ENCODE measurements at regions not wholly inside any gene's neighbourhood (a gene's known extent, or its start where the extent isn't known, plus 50 kb on each side); places are given as distances from the start of the nearest gene placed in this dataset.

DNA sequence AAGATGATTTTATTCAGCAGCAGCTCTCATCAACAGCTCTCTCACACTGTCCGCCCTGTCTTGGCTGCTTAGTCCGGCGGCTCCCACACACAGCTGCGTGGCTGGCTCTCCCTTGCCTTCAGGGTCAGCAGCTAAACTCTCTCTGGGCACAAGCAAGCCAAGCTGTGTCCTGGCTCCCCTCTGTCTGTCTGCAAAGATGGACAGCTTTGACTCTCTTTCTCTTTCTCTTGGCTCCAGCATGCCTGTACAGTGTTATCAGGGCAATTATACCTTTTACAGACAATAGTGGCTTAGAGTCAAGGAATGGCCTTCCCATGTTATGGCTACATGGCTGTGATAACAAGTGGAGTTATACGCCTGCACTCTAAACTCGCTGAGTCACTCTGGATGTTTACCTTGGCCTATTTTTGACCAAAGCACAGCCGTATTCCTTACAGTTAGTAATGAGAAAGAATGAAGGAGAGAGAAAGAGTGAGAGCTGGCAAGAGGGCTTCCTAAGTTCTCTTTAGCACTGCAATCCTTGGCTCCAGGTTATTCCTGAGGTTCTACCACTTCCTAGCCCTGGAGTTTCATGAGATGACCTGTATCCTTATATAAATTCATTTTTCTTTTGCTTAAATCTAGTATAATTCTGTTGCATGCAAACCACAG lies 59.9 kb upstream of the ZSWIM5 start (continued):
- TF ChIP-seq ZNF335 (CRISPR knock-in tag; IDR thresholded peaks at IDR 0.05), result 0 out of 2 replicates have a peak, but pooled peaks have one; percentile 33
- TF ChIP-seq ZBTB8A (CRISPR knock-in tag; IDR thresholded peaks at IDR 0.05; ENCODE audit: borderline replicate concordance, low read depth), result no peak
- TF ChIP-seq, protein P1, sequence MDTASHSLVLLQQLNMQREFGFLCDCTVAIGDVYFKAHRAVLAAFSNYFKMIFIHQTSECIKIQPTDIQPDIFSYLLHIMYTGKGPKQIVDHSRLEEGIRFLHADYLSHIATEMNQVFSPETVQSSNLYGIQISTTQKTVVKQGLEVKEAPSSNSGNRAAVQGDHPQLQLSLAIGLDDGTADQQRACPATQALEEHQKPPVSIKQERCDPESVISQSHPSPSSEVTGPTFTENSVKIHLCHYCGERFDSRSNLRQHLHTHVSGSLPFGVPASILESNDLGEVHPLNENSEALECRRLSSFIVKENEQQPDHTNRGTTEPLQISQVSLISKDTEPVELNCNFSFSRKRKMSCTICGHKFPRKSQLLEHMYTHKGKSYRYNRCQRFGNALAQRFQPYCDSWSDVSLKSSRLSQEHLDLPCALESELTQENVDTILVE (CRISPR knock-in tag; IDR thresholded peaks at IDR 0.05), result peak; percentile 49; the same call in 1 of the 2 replicates
- peak; percentile 69 for TF ChIP-seq POLR2G (IDR thresholded peaks at IDR 0.05; ENCODE audit: low read depth, low read length)
- TF ChIP-seq ATF7 (IDR thresholded peaks at IDR 0.05), result no peak
- TF ChIP-seq ATF7 (CRISPR knock-in tag; IDR thresholded peaks at IDR 0.05), result no peak
- peak; percentile 76 for TF ChIP-seq FOXK2 (IDR thresholded peaks at IDR 0.05)
- no peak for TF ChIP-seq REXO4 (CRISPR knock-in tag; IDR thresholded peaks at IDR 0.05; ENCODE audit: borderline replicate concordance)
- TF ChIP-seq ZNF687 (CRISPR knock-in tag; IDR thresholded peaks at IDR 0.05), result peak; percentile 72
- no peak for TF ChIP-seq DR1 (CRISPR knock-in tag; IDR thresholded peaks at IDR 0.05)
- peak; percentile 63; the same call in 1 of the 2 replicates for TF ChIP-seq JUNB (CRISPR knock-in tag; IDR thresholded peaks at IDR 0.05; ENCODE audit: borderline replicate concordance)
- TF ChIP-seq ZFP36L1 (CRISPR knock-in tag; IDR thresholded peaks at IDR 0.05), result no peak
- peak; percentile 26; the same call in 1 of the 2 replicates for TF ChIP-seq ETV5 (CRISPR knock-in tag; IDR thresholded peaks at IDR 0.05; ENCODE audit: borderline replicate concordance)
- TF ChIP-seq ZNF616 (CRISPR knock-in tag; IDR thresholded peaks at IDR 0.05; ENCODE audit: low read depth), result no peak
- no peak for TF ChIP-seq ZNF557 (CRISPR knock-in tag; IDR thresholded peaks at IDR 0.05)
- TF ChIP-seq MEF2D (CRISPR knock-in tag; IDR thresholded peaks at IDR 0.05), result peak; percentile 92
- 0 out of 2 replicates have a peak, but pooled peaks have one; percentile 63 for TF ChIP-seq ZNF24 (IDR thresholded peaks at IDR 0.05)
- TF ChIP-seq CBX5 (CRISPR knock-in tag; IDR thresholded peaks at IDR 0.05; ENCODE audit: borderline replicate concordance), result 0 out of 2 replicates have a peak, but pooled peaks have one; percentile 36
- peak; percentile 28; the same call in 1 of the 2 replicates for TF ChIP-seq CREM (IDR thresholded peaks at IDR 0.05)
- TF ChIP-seq CREM (CRISPR knock-in tag; IDR thresholded peaks at IDR 0.05), result no peak
- TF ChIP-seq HOXA3 (CRISPR knock-in tag; IDR thresholded peaks at IDR 0.05), result peak; percentile 45; the same call in 1 of the 2 replicates
- TF ChIP-seq KAT8 (CRISPR knock-in tag; IDR thresholded peaks at IDR 0.05), result peak; percentile 61; the same call in 1 of the 2 replicates
- TF ChIP-seq NR2F6 (IDR thresholded peaks at IDR 0.05), result no peak
- peak; percentile 43; the same call in 1 of the 2 replicates for TF ChIP-seq NR2F6 (CRISPR knock-in tag; IDR thresholded peaks at IDR 0.05)
- TF ChIP-seq BRD4 (CRISPR knock-in tag; IDR thresholded peaks at IDR 0.05), result peak; percentile 51; the same call in 1 of the 2 replicates
- no peak for TF ChIP-seq MTF2 (CRISPR knock-in tag; IDR thresholded peaks at IDR 0.05; ENCODE audit: borderline replicate concordance)
- TF ChIP-seq CEBPG (CRISPR knock-in tag; IDR thresholded peaks at IDR 0.05), result 0 out of 2 replicates have a peak, but pooled peaks have one; percentile 18
- 0 out of 2 replicates have a peak, but pooled peaks have one; percentile 47 for TF ChIP-seq BCL6 (CRISPR knock-in tag; IDR thresholded peaks at IDR 0.05)
- TF ChIP-seq ZMYM4 (CRISPR knock-in tag; IDR thresholded peaks at IDR 0.05), result peak; percentile 67; the same call in 1 of the 2 replicates
- TF ChIP-seq ZNF367 (CRISPR knock-in tag; IDR thresholded peaks at IDR 0.05; ENCODE audit: borderline replicate concordance), result no peak
